Fibroblast of the aortic adventitia (primary cell): ENCODE measurements at regions not wholly inside any gene's neighbourhood (a gene's known extent, or its start where the extent isn't known, plus 50 kb on each side); places are given as distances from the start of the nearest gene placed in this dataset.

Experiments
- DNase-seq: peaks from one replicate; pipeline ENCODE4 v3.0.0-alpha.2; 2010; ENCODE audit warnings: low read depth
- H3K4me3 ChIP-seq: 2 replicates; pipeline ENCODE4 v1.5.1; 2011; ENCODE audit warnings: low read depth, mild to moderate bottlenecking, control low read depth, low read length, moderate library complexity
- CTCF ChIP-seq: IDR thresholded peaks from 2 replicates; pipeline ENCODE4 v1.5.1; 2011; ENCODE audit warnings: mild to moderate bottlenecking, low read length, control low read depth, inconsistent platforms; ENCODE audit not compliant: insufficient read depth

GRCh38 chr4:124331781-124332180, 380.8 kb downstream of the ANKRD50 start:
- no peak for TF ChIP-seq CTCF
- H3K4me3 ChIP-seq: no peak overlapping the region
- no peak for DNase-seq

DNA sequence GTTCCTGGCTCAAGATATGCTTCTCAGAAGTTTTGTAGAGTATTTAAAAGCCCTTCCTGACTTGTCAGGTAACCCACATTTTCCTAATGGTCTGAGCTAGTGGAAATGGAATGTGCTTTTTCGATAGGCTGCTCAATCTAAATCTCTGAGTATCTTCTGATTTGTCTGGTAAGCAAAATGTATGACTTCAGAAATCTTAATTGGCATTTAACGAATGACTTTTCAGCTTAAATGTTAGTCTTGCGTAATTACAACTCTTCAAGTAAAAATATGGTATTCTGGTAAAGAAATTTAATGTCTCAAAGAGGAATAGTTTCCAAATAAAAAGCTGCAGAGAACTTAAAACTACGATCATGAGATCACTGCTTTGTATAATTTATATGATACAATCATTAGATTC, 379.1 kb downstream of the ANKRD50 start:
- no peak overlapping the region for H3K4me3 ChIP-seq
- TF ChIP-seq CTCF: no peak
- DNase-seq: no peak

GRCh38 chr4:124334119-124334518, 378.4 kb downstream of the ANKRD50 start:
- DNase-seq: peak; percentile 91
- no peak overlapping the region for H3K4me3 ChIP-seq
- TF ChIP-seq CTCF: peak; percentile 65

- no peak overlapping the region for H3K4me3 ChIP-seq
- DNase-seq: no peak
- no peak for TF ChIP-seq CTCF
Measured at GRCh38 chr4:124337874-124338273, 374.7 kb downstream of the ANKRD50 start.

- DNase-seq: no peak
- H3K4me3 ChIP-seq: no peak overlapping the region
- no peak for TF ChIP-seq CTCF
Measured at GRCh38 chr4:124343661-124344171, 368.8 kb downstream of the ANKRD50 start.

DNA sequence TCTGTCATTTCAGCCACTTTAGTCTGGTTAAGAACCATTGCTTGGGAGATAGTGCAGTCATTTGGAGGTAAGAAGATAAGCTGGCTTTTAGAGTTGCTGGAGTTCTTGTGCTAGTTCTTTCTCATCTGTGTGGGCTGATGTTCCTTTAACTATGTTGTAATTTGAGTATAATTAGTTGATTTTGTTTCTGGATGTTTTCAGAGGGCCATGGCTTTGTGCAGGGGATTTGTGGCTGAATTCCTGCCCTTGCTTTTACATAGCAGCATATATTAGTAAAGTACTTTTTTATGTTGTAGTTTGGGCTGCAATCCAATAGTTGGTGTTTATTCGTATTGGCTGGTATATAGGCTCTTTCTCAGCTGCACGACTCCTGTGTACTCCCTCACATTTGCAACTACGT, 339.6 kb downstream of the ANKRD50 start:
- no peak for TF ChIP-seq CTCF
- no peak for DNase-seq
- H3K4me3 ChIP-seq: no peak overlapping the region

- no peak for TF ChIP-seq CTCF
- peak; percentile 9 for DNase-seq
Measured at GRCh38 chr4:124386163-124386562, 326.4 kb downstream of the ANKRD50 start.

More at GRCh38 chr4:124386163-124386562, 326.4 kb downstream of the ANKRD50 start:
- H3K4me3 ChIP-seq: no peak overlapping the region
